NCI-H1105 treated with DMSO at 0.1 percent for 48 hours (cell line): ENCODE measurements at regions not wholly inside any gene's neighbourhood (a gene's known extent, or its start where the extent isn't known, plus 50 kb on each side); places are given as distances from the start of the nearest gene placed in this dataset.
"Not testable (repeated sequence)": the region's sequence is repeated elsewhere in the genome, so short reads cannot be mapped to it uniquely, and the experiment has no call there.

ENCODE experiments used
- DNase-seq: peaks from one replicate; lab custom pipeline; 2025; lab: John Stamatoyannopoulos, UW

DNA sequence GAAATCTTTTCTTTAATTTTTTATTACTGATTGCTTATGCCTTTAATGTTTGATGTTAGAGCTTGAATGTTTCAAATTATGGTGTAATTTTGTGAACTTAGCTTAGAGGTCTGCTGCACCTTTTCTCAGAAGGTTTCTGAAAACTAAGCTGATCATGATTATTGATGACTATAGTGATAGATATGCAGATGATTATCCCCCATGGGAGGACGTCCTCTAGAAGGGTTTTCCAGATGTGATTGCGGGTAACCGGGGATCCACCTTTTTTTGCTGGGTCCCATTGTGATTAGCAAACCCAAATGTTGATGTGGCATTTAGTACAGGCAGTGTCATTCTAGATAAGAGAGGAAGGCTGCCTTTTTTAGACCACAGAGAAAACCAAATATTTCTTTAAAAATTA, 272.9 kb downstream of the FBXO8 start:
- no peak for DNase-seq

DNA sequence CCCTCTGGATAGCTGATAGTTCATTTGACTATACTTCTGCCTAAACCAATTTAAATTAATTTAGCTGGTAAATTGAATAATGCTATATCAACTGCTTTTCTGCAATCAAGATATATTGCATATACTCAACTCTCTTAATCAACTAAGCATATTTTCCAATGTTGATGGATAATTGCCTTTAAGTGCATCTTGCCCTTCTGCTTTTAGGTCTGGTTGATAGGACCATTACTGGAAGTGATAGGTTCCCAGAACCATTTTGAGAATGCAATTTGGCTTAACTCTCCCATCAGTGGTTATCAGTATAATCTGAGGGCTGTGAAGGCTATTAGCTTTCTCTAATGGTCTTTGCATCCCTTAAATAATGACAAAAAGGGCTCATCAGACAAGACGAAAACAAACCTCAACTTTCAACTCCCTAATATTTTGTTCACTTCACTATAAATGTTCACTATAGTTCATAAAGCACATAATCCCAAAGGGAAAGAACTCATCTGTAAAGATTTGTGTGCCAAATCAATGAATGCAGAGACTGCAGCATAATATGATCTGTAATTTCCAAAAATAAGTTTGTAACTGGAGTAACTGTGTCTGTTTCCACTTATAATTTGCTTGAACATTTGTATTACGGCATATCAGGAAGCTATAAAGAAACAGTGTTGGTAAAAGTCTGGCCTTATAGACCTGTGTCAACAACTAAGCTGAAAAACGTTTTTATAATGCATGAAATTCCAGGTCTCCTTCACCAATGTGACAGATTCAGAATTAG, 273.6 kb downstream of the FBXO8 start:
- no peak for DNase-seq

DNA sequence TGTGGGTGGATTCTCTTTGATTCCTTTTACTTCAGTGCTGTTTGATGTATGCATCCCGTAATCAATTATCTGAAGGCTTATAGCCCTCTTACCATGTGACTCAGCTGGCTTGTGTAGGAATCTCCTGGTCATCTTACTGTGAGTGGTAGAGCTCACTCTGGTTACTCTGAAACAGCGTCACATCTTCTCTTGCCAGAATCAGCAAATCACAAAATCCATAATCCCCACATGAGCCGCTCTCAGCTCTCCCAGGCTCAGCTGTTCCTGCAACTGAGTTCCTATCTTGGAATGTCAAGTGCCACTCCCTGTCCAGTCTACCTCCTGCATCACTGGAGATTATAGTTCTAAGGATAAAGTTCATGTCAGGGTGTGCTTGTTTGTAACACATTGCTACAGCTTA, 278.0 kb downstream of the FBXO8 start:
- no peak for DNase-seq

DNA sequence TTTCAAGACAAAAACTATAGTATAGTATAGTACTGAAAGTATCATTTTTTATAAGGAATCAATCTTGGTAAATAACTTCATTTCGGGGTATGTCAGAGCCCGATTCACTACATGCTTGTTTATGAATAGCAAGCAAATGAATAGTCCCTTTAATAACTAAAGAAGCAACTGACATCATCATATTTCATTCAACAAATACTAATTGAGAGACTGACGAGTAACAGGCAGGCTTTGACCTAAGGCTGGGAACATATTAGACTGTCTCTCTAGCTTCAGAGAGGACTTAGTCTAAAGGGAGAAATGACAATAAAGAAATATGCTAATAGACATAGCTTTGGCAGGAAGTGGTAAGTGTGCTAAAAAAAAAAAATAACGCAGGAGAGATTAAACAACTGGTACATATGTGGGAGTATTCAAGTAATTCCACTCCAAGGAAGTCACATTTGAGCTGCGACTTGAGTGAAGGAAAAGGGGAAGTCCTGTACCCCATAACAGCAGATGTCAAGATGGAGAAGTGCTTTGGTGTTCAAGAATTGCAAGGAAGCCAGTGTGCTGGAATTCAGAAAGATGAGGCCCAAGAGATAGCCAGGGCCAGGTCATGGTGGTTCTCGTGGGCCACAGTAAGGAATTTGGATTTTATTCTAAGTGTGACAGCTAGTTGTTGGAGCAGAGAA, 284.9 kb downstream of the FBXO8 start:
- DNase-seq, result no peak

DNA sequence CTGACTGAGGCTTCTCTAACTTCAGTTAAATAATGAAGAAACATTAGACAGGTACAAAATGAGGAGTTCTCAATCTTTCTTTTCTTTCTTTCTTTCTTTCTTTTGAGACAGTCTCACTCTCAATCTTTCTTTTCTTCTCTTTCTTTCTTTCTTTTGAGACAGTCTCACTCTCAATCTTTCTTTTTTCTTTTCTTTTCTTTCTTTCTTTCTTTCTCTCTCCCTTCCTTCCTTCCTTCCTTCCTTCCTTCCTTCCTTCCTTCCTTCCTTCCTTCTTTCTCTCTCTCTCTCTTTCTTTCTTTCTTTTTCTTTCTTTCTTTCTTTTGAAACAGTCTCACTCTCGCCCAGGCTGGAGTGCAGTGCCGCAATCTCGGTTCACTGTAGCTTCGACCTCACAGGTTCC, 287.7 kb downstream of the FBXO8 start:
- DNase-seq, result not testable (repeated sequence)

DNA sequence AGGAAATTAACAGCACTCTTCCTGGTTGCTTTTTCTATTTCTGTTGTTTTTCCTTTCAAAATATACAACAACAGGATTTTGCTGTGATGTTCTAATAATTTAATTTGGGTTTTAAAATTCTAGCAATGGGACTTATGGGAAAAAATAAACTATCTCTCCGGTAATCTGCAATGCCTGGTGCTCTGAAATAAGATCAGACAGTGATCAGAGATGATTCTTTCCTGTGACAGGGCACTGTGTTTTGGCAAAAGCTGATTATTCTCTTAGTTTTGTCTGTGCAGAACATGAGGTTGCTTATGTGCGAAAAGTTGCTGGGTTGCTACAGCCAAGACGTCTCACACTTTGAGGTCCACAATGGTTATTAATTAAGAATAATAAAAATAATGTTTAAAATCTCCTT, 291.7 kb downstream of the FBXO8 start:
- no peak for DNase-seq

DNA sequence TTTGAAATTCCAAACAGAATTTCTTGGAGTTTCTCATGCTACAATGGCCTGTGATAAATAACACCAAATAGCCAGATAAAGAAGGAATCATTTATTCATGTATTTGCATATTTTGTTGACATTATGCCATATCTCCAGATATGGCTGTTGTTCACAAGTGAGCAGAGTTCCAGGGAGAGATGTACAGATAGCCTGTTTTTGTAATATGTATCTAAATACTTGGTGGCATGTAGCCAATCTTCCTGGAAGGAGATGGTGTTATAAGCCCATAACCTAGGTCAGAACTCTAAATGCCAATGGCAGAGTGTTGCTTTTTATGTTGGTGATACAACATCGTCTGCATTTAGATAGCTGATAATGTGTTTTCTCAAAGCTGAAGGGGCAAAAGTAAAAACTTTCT, 292.2 kb downstream of the FBXO8 start:
- DNase-seq, result no peak

DNA sequence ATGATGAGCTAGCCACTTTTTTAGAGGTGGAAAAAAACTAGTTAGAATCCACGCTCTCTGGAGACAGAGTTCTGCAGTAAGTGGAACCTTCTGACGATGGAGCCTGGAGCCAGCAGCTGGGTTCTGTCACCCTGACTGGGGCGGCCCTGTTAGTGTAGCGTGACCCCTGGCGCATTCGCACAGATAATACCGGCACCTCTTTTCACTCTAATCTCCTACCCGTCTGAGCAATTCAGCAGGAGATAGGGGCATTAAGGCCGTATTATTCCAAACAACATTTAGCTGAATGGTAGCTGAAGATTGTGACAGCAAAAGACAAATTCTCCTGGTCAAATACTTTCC, 292.6 kb downstream of the FBXO8 start:
- no peak for DNase-seq

DNA sequence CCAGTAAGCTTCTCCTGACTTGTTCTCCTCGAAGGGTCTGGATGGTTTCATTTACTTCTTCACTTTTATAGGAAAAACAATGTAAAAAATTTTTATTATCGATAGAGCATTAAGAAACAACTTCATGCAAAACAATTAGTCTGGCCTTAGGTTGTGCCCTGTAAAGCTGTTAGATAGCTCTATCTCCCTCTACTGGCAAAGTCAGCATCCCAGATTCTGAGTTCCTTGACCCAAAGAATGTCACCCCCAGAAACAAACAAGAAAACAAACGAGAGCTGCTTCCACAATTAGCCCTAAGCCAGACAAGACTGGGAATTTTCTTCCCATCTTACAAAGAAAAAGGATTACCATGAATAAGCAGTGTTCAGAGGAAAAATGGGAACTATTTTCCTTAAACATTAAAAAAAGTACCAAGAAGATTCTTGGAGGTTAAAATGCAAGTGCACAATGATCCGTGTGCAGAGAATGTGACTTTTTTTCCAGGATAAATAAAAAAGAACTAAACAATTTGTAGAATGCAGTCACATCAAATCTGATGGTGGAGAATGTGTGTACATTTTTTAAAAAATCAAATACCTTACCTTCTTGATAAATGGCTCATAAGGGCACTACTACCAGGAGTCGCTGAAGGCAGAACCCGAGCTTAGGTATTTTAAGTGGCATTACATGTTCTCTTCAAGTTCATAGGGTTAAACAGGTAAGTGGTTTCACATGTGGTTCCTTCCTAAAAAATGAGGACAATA, 293.2 kb downstream of the FBXO8 start:
- peak; percentile 25 for DNase-seq

DNA sequence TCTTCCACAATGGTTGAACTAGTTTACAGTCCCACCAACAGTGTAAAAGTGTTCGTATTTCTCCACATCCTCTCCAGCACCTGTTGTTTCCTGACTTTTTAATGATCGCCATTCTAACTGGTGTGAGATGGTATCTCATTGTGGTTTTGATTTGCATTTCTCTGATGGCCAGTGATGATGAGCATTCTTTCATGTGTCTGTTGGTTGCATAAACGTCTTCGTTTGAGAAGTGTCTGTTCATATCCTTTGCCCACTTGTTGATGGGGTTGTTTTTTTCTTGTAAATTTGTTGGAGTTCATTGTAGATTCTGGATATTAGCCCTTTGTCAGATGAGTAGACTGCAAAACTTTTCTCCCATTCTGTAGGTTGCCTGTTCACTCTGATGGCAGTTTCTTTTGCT, 319.9 kb downstream of the FBXO8 start:
- DNase-seq, result not testable (repeated sequence)

DNA sequence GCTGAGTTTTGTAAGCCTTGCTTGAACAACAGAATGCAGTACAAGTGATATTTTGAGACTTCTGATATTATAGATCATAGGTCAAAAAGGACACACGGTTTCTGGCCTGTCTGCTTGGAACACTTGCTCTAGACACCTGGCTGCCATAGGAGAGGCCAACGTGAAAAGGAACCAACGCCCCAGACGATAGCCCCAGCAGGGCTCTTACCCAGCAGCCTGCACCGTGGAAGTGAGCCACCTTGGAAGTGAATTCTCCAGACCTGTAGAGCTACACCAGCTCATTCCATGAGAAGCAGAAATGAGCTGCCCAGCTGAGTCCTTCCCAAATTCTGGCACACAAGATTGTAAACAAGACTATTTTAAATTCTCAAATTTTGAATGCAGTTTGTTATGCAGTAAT, 323.1 kb downstream of the FBXO8 start:
- no peak for DNase-seq

DNA sequence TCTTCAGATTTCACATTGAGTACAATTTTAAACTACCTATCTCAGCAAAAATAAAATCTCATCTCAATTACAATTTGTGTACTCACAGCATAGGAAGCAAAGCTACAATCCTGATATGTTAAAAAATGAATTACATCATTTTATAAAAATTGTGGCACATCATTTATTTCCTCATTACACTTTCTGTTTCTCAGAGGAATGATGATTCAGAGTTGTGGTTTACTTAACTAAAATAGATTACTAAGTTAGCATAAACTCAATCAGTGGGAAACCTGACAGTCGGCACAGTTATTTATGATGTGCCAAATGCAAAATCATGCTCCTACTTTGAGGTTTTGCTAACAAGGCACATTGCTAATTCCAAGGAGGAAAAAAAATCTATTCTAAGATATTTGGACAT, 325.0 kb downstream of the FBXO8 start:
- DNase-seq, result no peak

DNA sequence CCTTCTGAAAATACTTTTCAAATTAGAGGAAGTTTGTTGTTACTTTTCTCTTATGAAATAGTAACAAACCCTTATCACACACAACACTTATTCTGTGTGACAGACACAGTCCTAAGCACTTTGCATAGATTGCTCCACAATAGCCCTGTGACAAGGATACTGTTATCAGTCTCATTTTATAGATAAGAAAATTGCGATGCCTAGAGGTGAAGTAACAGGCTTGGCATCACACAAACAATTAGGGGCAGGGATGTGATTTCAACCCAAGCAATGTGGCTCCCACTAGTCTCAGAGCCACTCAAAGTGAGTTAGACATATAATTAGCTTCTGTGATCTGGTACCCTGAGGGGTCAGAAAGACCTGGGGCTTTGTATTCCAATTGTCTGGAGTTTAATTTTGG, 339.9 kb downstream of the FBXO8 start:
- DNase-seq, result no peak

DNA sequence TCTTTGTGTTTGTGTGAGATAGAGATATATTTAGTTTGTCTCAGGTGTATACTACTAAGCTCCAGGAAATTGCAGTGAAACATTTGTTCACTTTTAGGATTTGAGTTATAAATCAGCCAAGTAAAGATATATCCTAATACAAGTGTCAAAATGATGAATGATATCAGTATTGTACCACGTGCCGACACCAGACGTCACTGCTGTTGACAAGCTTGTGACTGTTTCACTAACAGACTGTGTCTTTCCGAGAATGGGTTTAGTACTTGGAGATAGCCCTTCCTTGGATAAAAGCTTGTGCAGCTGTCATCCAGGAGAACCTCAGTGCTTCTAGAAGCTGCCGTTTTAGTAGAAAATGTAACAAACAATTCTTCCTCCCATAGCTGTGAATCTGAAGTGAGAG, 343.3 kb downstream of the FBXO8 start:
- DNase-seq, result no peak

DNA sequence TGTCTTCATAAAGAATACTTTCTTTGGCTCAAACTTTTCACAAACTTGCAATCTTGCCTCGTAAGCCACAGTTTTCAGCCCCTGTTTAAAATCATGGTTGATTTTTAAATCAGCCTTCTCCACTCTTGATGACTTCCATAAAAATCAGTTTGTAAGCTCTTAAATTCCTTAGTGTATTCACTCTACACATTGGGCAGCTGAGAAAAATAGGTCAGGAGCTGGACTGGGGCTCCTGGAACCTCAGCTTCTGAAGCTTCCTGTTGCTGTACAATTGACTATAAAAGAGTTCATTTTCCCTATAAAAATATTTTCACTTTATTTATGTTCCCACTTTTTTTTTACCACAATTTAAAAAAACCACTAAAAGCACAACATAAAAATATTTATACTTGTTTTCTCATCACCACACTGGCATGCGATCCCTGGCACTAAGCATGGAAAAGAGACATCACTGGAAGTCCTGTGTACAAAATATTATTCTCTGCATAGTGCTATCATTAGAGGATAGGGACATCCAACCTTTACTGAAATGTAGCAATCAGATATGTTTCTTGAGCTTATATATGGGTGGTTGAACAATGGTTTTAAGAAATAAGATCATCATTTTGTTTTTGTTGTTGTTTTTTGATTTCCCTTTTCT, 345.7 kb downstream of the FBXO8 start:
- no peak for DNase-seq

DNA sequence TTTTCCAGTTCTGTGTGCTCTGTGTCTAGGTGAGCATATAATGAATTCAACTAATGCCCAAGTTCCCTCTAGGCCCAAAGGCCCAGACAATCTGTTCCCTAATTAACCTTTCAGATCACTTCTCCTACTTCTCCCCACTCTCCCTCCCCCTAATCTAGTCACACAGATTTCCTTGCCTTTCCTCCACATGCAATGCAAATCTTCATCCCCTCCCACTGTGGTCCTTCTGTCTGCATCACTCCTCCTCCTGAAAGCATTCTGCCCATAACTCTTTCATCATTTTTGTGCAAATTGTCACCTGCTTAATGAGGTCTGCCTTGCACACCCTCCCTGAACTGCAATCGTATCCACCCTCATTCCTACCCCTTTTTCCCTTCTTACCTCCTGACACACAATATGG, 346.6 kb downstream of the FBXO8 start:
- DNase-seq, result no peak

DNA sequence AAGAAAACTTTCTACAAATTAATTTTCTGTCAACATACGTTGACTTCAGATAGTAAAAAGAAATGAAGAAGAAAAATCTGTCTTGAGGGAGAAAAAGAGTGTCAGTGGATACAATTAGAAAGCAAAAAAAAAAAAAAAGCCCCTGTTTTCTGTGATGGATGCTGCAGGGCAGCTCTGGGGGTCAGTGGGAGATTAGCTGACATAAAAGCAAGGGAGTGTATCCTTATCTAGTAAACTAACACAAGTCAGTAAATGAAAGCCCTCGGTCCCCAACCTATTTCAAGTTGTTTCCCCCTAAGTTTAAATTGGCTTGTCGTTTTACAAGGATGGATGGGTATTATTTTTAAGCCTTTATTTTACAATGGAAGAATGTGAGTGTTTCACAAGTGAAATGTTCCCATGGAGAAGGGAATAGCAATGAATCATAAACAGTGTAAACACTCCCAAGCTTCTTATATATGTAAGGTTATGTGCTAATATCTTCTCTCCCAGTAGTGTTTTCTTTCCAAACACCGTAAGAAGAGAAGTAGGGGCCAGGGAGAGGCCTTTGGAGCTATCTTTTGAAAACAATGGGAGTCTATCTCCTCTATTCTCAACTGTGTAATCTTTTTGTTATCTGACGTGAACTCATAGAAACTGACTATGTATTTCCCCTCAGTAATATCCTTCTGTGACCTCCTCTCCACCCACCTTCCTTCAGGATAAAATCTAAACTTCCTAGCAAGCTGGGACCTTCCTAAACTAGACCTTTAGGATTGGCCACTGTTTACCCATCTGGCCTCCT, 347.7 kb downstream of the FBXO8 start:
- DNase-seq, result no peak

DNA sequence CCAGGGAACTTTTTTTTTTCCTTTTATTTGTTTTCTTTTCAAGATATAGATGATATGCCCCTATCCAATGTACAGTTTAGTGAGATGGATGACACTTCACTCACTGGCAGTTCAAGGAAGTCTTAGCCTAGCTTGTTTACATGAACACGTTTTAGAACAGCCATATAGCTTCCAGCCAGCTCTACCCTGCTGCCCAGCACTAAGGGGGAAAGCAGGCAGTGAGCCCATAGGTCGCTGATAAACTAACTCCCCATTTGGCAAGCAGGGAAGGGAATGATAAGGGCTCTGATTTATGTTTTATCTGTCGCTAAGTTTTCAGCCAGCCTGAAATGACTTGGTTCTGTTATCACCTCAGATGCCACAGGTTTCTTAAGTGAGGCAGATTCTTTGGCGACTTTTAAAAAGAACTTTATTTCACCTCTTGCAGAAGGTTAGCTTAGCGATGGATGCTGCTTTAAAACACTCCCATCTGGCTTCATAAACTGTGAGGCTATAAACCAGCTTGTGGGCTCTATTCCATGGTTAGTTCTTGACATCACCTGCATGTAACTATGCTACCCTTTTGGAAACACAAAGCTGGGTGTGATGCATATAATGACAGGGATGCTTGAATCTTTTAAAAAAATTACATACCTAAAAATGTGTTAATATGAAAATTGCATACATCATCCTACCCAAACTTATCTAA, 348.4 kb downstream of the FBXO8 start:
- DNase-seq, result no peak

DNA sequence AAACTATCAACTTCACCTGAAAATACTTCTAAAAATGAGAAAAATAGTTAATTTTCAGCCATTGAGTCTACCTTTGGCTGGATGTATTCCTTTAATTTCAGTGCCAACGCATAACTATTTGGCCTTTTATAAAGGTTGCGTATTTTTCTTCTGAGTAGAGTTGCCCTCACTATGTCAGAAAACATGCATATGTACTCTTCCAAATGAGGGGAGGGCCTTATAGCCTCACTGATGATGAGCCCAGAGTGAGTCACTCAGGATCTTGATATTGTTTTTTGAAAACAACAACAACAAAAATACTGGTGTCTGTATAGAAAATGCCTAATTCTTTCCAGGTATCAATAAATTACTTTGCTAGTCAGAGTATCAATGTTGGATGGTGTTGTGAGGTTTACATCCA, 349.3 kb downstream of the FBXO8 start:
- DNase-seq, result no peak

DNA sequence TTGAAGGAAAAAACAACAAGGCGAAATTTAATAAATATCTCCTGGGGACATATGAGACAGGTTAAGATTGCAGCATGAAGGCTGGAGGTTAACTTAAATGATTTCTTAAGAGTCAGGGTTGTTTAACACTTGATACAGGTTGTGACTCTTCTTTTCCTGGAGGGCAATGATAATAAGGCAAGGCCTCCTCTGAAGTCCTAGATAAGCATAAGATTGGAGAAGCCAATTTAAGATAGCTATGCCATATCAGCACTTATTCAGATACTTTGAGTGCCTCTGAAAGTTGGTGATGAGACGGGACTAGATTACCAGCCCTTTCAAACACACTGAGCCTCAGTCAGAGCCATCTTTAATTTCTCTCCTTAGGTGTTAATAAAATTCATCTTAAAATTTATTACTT, 350.8 kb downstream of the FBXO8 start:
- no peak for DNase-seq

DNA sequence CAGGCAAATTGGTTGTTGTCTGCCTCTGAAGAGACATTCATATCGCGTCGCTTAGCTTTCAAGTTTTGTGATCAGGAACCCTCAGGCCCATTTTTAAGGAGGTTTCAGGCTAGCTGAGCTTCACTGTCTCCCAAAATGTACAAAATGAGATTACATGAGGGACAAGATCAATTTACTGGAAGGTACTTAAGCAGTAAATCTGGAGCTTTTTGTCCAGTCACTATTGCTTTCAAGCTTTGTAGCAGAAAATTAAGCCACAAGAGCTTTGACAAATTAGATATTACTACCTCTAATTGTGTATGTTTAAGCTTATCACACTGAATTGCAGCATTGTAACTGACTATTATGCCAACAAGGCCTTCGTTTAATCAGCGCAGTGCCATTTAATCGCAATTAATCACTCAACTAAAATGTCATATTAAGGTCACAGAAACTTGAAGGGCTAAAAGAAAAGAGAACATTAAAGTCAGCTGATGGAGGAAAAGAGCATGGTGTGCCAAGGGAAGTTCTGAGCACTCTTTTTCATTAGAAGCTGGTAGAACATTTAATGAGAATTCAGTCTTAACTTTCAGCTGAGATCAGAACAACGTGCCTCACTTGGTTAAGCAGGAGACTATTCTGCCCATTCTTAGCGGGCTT, 353.0 kb downstream of the FBXO8 start:
- DNase-seq, result peak; percentile 82
